Thoracic aorta (tissue), 2 donors: ENCODE measurements at regions not wholly inside any gene's neighbourhood (a gene's known extent, or its start where the extent isn't known, plus 50 kb on each side); places are given as distances from the start of the nearest gene placed in this dataset.

Experiments used
- ATAC-seq: fragments of 150-250 bp; one replicate; pipeline ENCODE4 v1.8.0; 2017; ENCODE audit warnings: low read depth; ENCODE audit not compliant: insufficient number of reproducible peaks, low FRiP score
- DNase-seq: peaks from one replicate; pipeline ENCODE4 v3.0.0-alpha.2; 2020; ENCODE audit warnings: low spot score
- H3K27ac ChIP-seq, 2 donors: fragments of 200-600 bp; sonication (generic); 1 replicate in 1 of 2; 2 replicates in 1 of 2; pipeline ENCODE4 v1.5.1; 2016; ENCODE audit warnings: mild to moderate bottlenecking in 2 of 2, moderate library complexity in 2 of 2
- H3K27me3 ChIP-seq: fragments of 200-600 bp; sonication (generic); replicated peaks from 2 replicates; pipeline ENCODE4 v1.6.0; 2016; ENCODE audit warnings: mild to moderate bottlenecking; ENCODE audit not compliant: insufficient read depth
- H3K36me3 ChIP-seq: fragments of 200-600 bp; sonication (generic); one replicate; pipeline ENCODE4 v1.5.1; 2016
- H3K4me1 ChIP-seq, 2 donors: fragments of 200-600 bp; sonication (generic); 1 replicate in 1 of 2; 2 replicates in 1 of 2; pipeline versions ENCODE4 v1.5.1 to v1.6.0; 2016; ENCODE audit warnings: low read depth in 2 of 2, mild to moderate bottlenecking in 1 of 2; ENCODE audit not compliant: control insufficient read depth in 1 of 2
- H3K4me3 ChIP-seq: fragments of 200-600 bp; sonication (generic); 2 replicates; pipeline ENCODE4 v1.5.1; 2016; ENCODE audit warnings: mild to moderate bottlenecking
- H3K9me3 ChIP-seq: fragments of 200-600 bp; sonication (generic); 2 replicates; pipeline ENCODE4 v1.5.1; 2016
- CTCF ChIP-seq: fragments of 200-600 bp; sonication (generic); IDR thresholded peaks from one replicate; pipeline ENCODE4 v1.5.1; 2019; ENCODE audit warnings: antibody characterized with exemption

- H3K4me1 ChIP-seq: no peaks in the 10 kb centered on the region
- H3K36me3 ChIP-seq: no peaks in the 10 kb centered on the region
- H3K27me3 ChIP-seq: no peaks in the 10 kb centered on the region
- no peak for DNase-seq
- H3K4me3 ChIP-seq: no peak overlapping the region
- no peaks in the 10 kb centered on the region for H3K9me3 ChIP-seq
- no peak overlapping the region for H3K27ac ChIP-seq
- TF ChIP-seq CTCF: no peak
- no peak for ATAC-seq
Observed at GRCh38 chr6:134523903-134524650, 206.2 kb upstream of the SGK1 start.

GRCh38 chr6:134523051-134523450 is 205.1 kb upstream of the SGK1 start:
- Histone ChIP-seq H3K27me3 (no peaks in the 10 kb centered on the region), H3K9me3 (no peaks in the 10 kb centered on the region), H3K4me3 (no peak overlapping the region), H3K4me1 (no peaks in the 10 kb centered on the region), H3K27ac (no peak overlapping the region), H3K36me3 (no peaks in the 10 kb centered on the region)
- TF ChIP-seq CTCF: no peak
- ATAC-seq (no peak), DNase-seq (no peak)

GRCh38 chr6:134521116-134521501 is 203.2 kb upstream of the SGK1 start:
- Histone ChIP-seq H3K27ac (no peak overlapping the region), H3K4me1 (peaks cover 0 to 17% of the 10 kb centered on the region in 2 donors), H3K36me3 (no peaks in the 10 kb centered on the region), H3K27me3 (no peaks in the 10 kb centered on the region), H3K4me3 (no peak overlapping the region), H3K9me3 (no peaks in the 10 kb centered on the region)
- ATAC-seq: no peak
- no peak for TF ChIP-seq CTCF
- DNase-seq: no peak

GRCh38 chr6:134520181-134521115 is 202.5 kb upstream of the SGK1 start:
- TF ChIP-seq CTCF: no peak
- Histone ChIP-seq H3K9me3 (no peaks in the 10 kb centered on the region), H3K4me3 (no peak overlapping the region), H3K36me3 (no peaks in the 10 kb centered on the region), H3K4me1 (peaks cover 0 to 21% of the 10 kb centered on the region in 2 donors), H3K27me3 (no peaks in the 10 kb centered on the region), H3K27ac (no peak overlapping the region)
- ATAC-seq (no peak), DNase-seq (no peak)

- H3K9me3 ChIP-seq: no peaks in the 10 kb centered on the region
- H3K4me3 ChIP-seq: no peak overlapping the region
- DNase-seq: no peak
- no peak for ATAC-seq
- no peaks in the 10 kb centered on the region for H3K27me3 ChIP-seq
- no peak for TF ChIP-seq CTCF
- H3K36me3 ChIP-seq: no peaks in the 10 kb centered on the region
- no peak overlapping the region for H3K27ac ChIP-seq
- peaks cover 0 to 21% of the 10 kb centered on the region in 2 donors for H3K4me1 ChIP-seq
Observed at GRCh38 chr6:134519465-134519864, 201.6 kb upstream of the SGK1 start.
